ENCODE measurements at regions not wholly inside any gene's neighbourhood (a gene's known extent, or its start where the extent isn't known, plus 50 kb on each side); places are given as distances from the start of the nearest gene placed in this dataset.

GRCh38 chr13:39811696-39812095, 156.2 kb downstream of the COG6 start:
- no peak for TF ChIP-seq EZH2 (IDR thresholded peaks at IDR 0.05; ENCODE audit: borderline replicate concordance, low read length)
- TF ChIP-seq CTCF (IDR thresholded peaks at IDR 0.05; ENCODE audit: low read length), result peak; percentile 20; the same call in 1 of the 2 replicates
